ENCODE measurements at regions not wholly inside any gene's neighbourhood (a gene's known extent, or its start where the extent isn't known, plus 50 kb on each side); places are given as distances from the start of the nearest gene placed in this dataset.

DNA sequence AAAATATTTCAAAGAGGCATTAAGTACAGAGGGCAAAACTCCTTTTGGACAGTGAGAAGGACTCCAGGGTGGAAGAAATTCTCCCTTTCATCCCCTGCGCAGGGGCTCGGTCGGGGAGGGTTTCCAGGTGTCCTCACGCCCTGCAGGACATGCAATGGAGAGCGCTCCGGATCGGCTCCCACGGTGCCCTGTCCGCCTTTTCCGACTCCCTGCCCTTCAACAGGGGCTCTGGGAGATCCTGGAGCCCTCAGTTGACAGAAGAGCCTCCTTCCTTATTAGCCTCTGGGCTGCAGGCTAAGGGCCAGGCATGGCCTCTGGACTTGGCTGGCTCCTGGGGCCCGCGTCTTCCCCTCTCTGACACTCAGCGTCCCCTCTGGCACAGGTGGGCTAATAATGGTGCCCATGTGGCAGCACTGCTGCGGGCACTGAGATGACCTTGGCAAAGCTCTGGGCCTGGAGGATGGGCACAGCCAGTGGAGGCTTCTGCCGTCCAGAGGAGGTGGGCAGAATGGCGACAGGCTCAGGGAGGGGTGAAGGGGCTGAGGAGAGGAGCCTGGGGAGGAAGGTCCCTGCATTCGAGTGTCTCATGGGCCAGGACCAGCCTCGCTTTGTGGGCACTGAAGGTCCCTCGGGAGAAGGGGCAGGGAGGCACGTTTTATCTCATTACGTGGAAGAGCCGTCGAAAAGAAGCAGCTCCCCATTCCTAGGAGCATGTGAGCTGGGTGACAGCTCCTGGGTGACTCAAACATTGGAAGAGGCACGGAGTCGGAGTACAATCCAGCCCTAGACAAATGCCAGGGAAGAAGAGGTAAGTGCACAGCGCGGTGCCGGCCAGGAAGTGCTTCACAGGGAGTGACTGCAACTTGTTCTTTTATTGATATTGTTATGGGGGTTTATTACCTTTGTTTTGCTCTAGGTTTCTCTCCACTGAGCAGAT is 161.7 kb downstream of the IRF8 start:
- DNase-seq (ENCODE audit: low read depth): no peak
- H3K4me3 ChIP-seq (ENCODE audit: low read depth, low read length): no peak overlapping the region
- TF ChIP-seq, protein P1, sequence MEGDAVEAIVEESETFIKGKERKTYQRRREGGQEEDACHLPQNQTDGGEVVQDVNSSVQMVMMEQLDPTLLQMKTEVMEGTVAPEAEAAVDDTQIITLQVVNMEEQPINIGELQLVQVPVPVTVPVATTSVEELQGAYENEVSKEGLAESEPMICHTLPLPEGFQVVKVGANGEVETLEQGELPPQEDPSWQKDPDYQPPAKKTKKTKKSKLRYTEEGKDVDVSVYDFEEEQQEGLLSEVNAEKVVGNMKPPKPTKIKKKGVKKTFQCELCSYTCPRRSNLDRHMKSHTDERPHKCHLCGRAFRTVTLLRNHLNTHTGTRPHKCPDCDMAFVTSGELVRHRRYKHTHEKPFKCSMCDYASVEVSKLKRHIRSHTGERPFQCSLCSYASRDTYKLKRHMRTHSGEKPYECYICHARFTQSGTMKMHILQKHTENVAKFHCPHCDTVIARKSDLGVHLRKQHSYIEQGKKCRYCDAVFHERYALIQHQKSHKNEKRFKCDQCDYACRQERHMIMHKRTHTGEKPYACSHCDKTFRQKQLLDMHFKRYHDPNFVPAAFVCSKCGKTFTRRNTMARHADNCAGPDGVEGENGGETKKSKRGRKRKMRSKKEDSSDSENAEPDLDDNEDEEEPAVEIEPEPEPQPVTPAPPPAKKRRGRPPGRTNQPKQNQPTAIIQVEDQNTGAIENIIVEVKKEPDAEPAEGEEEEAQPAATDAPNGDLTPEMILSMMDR (IDR thresholded peaks at IDR 0.05; ENCODE audit: insufficient read depth, low read length): no peak

DNA sequence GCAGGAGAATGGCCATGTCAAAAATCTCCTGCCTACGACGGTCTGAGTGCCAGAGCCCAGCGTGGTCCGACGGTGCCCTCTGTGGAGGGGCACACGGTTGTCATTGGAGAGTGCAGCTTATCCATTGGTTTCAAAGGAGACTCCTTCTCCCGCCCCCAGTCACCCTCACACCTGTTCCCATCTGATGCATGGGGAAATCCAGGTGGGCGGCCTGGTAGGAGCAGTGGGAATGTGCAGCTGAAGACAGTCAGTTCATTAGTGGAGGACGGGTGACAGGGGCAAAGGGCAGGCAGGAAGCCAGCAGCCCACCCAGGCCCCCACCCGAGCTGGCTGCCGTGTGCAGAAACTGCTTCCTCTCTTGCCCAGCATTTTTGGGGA is 162.3 kb downstream of the IRF8 start:
- no peak overlapping the region for H3K4me3 ChIP-seq (ENCODE audit: low read depth, low read length)
- TF ChIP-seq, protein P1 (IDR thresholded peaks at IDR 0.05; ENCODE audit: insufficient read depth, low read length): no peak
- no peak for DNase-seq (ENCODE audit: low read depth)

GRCh38 chr16:86061721-86062120 is 162.8 kb downstream of the IRF8 start:
- DNase-seq (ENCODE audit: low read depth): no peak
- TF ChIP-seq, protein P1 (IDR thresholded peaks at IDR 0.05; ENCODE audit: insufficient read depth, low read length): no peak

GRCh38 chr16:86062271-86062965 is 163.5 kb downstream of the IRF8 start:
- no peak for DNase-seq (ENCODE audit: low read depth)
- TF ChIP-seq, protein P1 (IDR thresholded peaks at IDR 0.05; ENCODE audit: insufficient read depth, low read length): no peak
- no peak overlapping the region for H3K4me3 ChIP-seq (ENCODE audit: low read depth, low read length)

More at GRCh38 chr16:86061721-86062120, 162.8 kb downstream of the IRF8 start:
- H3K4me3 ChIP-seq (ENCODE audit: low read depth, low read length): no peak overlapping the region

- TF ChIP-seq, protein P1 (IDR thresholded peaks at IDR 0.05; ENCODE audit: insufficient read depth, low read length): no peak
- no peak overlapping the region for H3K4me3 ChIP-seq (ENCODE audit: low read depth, low read length)
- no peak for DNase-seq (ENCODE audit: low read depth)
Observed at GRCh38 chr16:86063760-86064405, 164.9 kb downstream of the IRF8 start.

DNA sequence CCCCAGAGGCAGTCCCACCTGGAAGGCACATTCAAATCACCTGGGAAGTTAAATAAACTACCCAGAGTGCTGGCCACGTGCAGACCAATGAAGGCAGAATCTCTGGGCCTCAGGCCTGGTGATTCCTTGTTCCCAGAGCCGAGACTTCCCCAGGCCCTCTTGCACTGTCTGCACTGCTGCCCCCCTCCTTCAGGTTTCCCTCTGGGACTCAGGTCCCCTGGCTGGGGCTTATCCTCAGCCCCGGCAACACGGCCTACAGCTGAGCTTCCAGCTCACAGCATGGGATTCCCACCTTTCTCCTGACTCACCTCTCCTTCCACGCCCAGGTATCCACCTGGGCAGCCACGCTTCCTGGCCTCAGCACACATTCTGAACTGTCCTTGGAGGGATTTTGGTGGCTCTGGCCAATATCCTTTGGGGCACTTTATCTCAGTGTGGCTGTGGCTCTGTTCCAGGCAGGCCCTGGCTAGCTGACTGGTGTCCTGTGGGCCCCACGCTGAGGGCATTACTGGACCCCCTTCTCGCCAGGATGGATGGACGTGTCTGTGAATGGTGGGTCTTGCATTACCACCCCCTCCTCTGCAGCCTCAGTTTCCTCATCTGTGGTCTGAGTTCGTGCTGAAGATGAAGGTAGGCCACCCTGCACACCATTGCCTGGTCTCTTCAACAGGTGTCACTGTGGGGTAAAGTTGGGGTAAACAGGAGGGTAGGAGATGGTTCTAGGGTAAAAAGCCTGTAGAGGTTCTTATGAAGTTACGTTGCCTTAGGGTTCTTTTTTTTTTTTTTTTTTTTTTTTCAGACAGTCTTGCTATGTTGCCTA is 165.7 kb downstream of the IRF8 start:
- DNase-seq (ENCODE audit: low read depth): no peak
- TF ChIP-seq, protein P1 (IDR thresholded peaks at IDR 0.05; ENCODE audit: insufficient read depth, low read length): no peak
- no peak overlapping the region for H3K4me3 ChIP-seq (ENCODE audit: low read depth, low read length)

Measured in fibroblast of the aortic adventitia (primary cell).